CD4-positive, alpha-beta T cell (primary cell): ENCODE measurements at regions not wholly inside any gene's neighbourhood (a gene's known extent, or its start where the extent isn't known, plus 50 kb on each side); places are given as distances from the start of the nearest gene placed in this dataset.

ENCODE experiments used
- ATAC-seq: fragments of 200-7000 bp; cut with Tn5 transposase; one replicate; pipeline ENCODE4 v1.10.0; 2022; ENCODE audit warnings: mild to moderate bottlenecking; ENCODE audit not compliant: poor library complexity
- CTCF ChIA-PET: fragments of 350-600 bp; sonication (Branson Sonifier 250); formaldehyde crosslinking; loops from one replicate; lab custom pipeline; 2021; ENCODE audit warnings: antibody characterized with exemption, inconsistent platforms; lab: Charles Lee
- POLR2A ChIA-PET: fragments of 350-600 bp; sonication (Branson Sonifier 250); formaldehyde crosslinking; loops from one replicate; lab custom pipeline; 2021; ENCODE audit warnings: antibody characterized with exemption, inconsistent platforms; lab: Charles Lee
- DNase-seq, 14 experiments: peaks; one replicate each; pipeline ENCODE4 v3.0.0-alpha.2; 2013 to 2020; ENCODE audit warnings: mixed read lengths in 2 of 14
- H3K27ac ChIP-seq, 2 donors: one replicate each; pipeline versions ENCODE4 v1.5.1 to v1.7.0; 2013; ENCODE audit warnings: low read length in 2 of 2, low read depth in 1 of 2, mild to moderate bottlenecking in 1 of 2
- H3K27me3 ChIP-seq, 2 experiments: 1 replicate in 1 of 2; 2 replicates in 1 of 2; pipeline versions ENCODE4 v1.6.1 to v1.7.0; 2013; ENCODE audit warnings: low read length in 2 of 2, control low read depth in 1 of 2, mild to moderate bottlenecking in 1 of 2, moderate library complexity in 1 of 2; ENCODE audit not compliant: insufficient read depth in 2 of 2, control insufficient read depth in 1 of 2
- H3K36me3 ChIP-seq: one replicate; pipeline ENCODE4 v1.6.1; 2013; ENCODE audit warnings: low read length, control low read depth; ENCODE audit not compliant: insufficient read depth
- H3K4me1 ChIP-seq: one replicate; pipeline ENCODE4 v1.6.1; 2013; ENCODE audit warnings: low read length, control low read depth; ENCODE audit not compliant: insufficient read depth
- H3K4me3 ChIP-seq: one replicate; pipeline ENCODE4 v1.5.1; 2013; ENCODE audit warnings: mild to moderate bottlenecking, low read length, moderate library complexity
- H3K9me3 ChIP-seq, 2 experiments: 1 replicate in 1 of 2; 2 replicates in 1 of 2; pipeline versions ENCODE4 v1.6.1 to v1.7.0; 2013; ENCODE audit warnings: low read length in 2 of 2, mild to moderate bottlenecking in 2 of 2, control low read depth in 1 of 2, moderate library complexity in 1 of 2; ENCODE audit not compliant: control insufficient read depth in 1 of 2, insufficient read depth in 1 of 2
- H3K27ac Mint-ChIP-seq: one replicate; pipeline ENCODE4 v1.8.0; 2020; ENCODE audit warnings: mixed read lengths
- H3K27me3 Mint-ChIP-seq: one replicate; pipeline ENCODE4 v1.8.0; 2021; ENCODE audit warnings: mixed read lengths
- H3K36me3 Mint-ChIP-seq: one replicate; pipeline ENCODE4 v1.8.0; 2021; ENCODE audit warnings: low read depth, mixed read lengths
- H3K4me1 Mint-ChIP-seq: one replicate; pipeline ENCODE4 v1.8.0; 2021; ENCODE audit warnings: low read depth, mixed read lengths
- H3K4me3 Mint-ChIP-seq: one replicate; pipeline ENCODE4 v1.8.0; 2020; ENCODE audit warnings: mild to moderate bottlenecking, mixed read lengths
- H3K9me3 Mint-ChIP-seq: one replicate; pipeline ENCODE4 v1.8.0; 2020; ENCODE audit warnings: mixed read lengths
- intact Hi-C, 2 experiments: fragments of 100-400 bp; cut with DNase I in 1 of 2; cut with micrococcal nuclease in 1 of 2; formaldehyde crosslinking; loops; one replicate each; pipeline versions ENCODE4 v1.15.1 to v1.9.0; 2023 to 2025; cut with DNase I, micrococcal nuclease
- TF ChIP-seq, protein P1 (sequence below): fragments of 200-600 bp; IDR thresholded peaks from one replicate; pipeline ENCODE4 v1.8.0; 2022; ENCODE audit warnings: antibody characterized with exemption, mild to moderate bottlenecking

- Mint-ChIP-seq H3K4me3 (no peak overlapping the region), H3K27ac (no peak overlapping the region), H3K4me1 (peaks cover 7% of the 10 kb centered on the region), H3K9me3 (no peaks in the 10 kb centered on the region), H3K27me3 (no peaks in the 10 kb centered on the region), H3K36me3 (no peaks in the 10 kb centered on the region)
- no peak overlapping the region for H3K27ac ChIP-seq
- CTCF ChIA-PET: no interaction called here
- H3K4me1 ChIP-seq: peaks cover 7% of the 10 kb centered on the region
- H3K36me3 ChIP-seq: no peaks in the 10 kb centered on the region
- POLR2A ChIA-PET: no interaction called here
- H3K27me3 ChIP-seq: no peaks in the 10 kb centered on the region
- intact Hi-C loops: no loop called here
- ATAC-seq: no peak
- H3K4me3 ChIP-seq: no peak overlapping the region
- no peaks in the 10 kb centered on the region for H3K9me3 ChIP-seq
- TF ChIP-seq, protein P1, sequence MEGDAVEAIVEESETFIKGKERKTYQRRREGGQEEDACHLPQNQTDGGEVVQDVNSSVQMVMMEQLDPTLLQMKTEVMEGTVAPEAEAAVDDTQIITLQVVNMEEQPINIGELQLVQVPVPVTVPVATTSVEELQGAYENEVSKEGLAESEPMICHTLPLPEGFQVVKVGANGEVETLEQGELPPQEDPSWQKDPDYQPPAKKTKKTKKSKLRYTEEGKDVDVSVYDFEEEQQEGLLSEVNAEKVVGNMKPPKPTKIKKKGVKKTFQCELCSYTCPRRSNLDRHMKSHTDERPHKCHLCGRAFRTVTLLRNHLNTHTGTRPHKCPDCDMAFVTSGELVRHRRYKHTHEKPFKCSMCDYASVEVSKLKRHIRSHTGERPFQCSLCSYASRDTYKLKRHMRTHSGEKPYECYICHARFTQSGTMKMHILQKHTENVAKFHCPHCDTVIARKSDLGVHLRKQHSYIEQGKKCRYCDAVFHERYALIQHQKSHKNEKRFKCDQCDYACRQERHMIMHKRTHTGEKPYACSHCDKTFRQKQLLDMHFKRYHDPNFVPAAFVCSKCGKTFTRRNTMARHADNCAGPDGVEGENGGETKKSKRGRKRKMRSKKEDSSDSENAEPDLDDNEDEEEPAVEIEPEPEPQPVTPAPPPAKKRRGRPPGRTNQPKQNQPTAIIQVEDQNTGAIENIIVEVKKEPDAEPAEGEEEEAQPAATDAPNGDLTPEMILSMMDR: no peak
- DNase-seq: no peak
Observed at GRCh38 chr1:58992643-58993042, 208.8 kb upstream of the JUN start.

DNA sequence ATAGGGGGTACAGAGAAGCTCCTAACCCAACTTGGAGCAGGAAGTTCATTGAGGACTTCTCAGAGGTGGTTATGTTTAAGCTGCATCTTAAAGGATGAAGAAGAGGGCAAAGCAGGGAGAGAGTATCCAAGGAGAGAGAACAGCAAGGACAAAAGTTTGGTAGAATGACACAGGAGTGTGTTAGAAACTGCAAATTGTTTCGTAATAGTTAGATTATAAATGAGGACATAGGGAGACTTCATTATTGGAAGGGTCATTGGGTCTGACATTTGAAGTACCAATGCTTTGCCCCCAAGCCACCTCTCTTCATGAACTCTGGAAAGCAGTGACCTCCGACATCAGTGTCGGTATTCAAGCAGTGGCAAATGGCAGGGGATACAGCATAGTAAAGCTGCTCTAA lies 209.6 kb upstream of the JUN start:
- no peaks in the 10 kb centered on the region for H3K4me1 Mint-ChIP-seq
- H3K4me3 Mint-ChIP-seq: no peak overlapping the region
- no peak overlapping the region for H3K27ac ChIP-seq
- no peaks in the 10 kb centered on the region for H3K36me3 ChIP-seq
- peaks cover 4% of the 10 kb centered on the region for H3K4me1 ChIP-seq
- no peaks in the 10 kb centered on the region for H3K27me3 Mint-ChIP-seq
- TF ChIP-seq, protein P1: no peak
- H3K9me3 Mint-ChIP-seq: no peaks in the 10 kb centered on the region
- ATAC-seq (no peak), DNase-seq (no peak)
- CTCF ChIA-PET: no interaction called here
- H3K27ac Mint-ChIP-seq: no peak overlapping the region
- POLR2A ChIA-PET: no interaction called here
- H3K36me3 Mint-ChIP-seq: no peaks in the 10 kb centered on the region
- H3K4me3 ChIP-seq: no peak overlapping the region
- intact Hi-C loops: no loop called here
- no peaks in the 10 kb centered on the region for H3K27me3 ChIP-seq
- no peaks in the 10 kb centered on the region for H3K9me3 ChIP-seq

DNA sequence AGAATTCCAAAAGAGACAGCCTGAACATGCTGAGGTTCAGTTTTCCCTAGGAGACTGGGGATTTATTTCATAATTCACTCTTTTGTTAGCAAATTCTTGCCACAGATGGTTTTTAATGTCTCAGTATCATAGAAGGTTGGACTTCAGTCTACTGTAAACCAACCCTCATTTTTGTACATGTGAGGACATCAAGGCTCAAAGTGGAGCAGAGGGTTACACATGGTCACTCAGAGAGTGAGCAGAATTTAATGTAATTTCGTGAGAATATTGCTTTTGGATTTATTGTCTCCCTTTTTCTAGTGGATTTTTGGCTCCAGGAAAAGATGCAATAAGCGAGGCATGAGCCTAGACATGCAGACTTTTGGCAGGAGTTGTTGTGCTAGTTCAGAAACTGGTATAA lies 210.8 kb upstream of the JUN start:
- Mint-ChIP-seq H3K27ac (no peak overlapping the region), H3K36me3 (no peaks in the 10 kb centered on the region), H3K27me3 (no peaks in the 10 kb centered on the region), H3K4me3 (no peak overlapping the region), H3K9me3 (no peaks in the 10 kb centered on the region), H3K4me1 (no peaks in the 10 kb centered on the region)
- no peaks in the 10 kb centered on the region for H3K9me3 ChIP-seq
- POLR2A ChIA-PET: no interaction called here
- intact Hi-C loops: no loop called here
- H3K27me3 ChIP-seq: no peaks in the 10 kb centered on the region
- H3K4me3 ChIP-seq: no peak overlapping the region
- H3K36me3 ChIP-seq: no peaks in the 10 kb centered on the region
- TF ChIP-seq, protein P1: no peak
- DNase-seq: no peak
- ATAC-seq: no peak
- H3K4me1 ChIP-seq: peaks cover 4% of the 10 kb centered on the region
- CTCF ChIA-PET: no interaction called here
- no peak overlapping the region for H3K27ac ChIP-seq
